ENCODE measurements at regions not wholly inside any gene's neighbourhood (a gene's known extent, or its start where the extent isn't known, plus 50 kb on each side); places are given as distances from the start of the nearest gene placed in this dataset.

DNA sequence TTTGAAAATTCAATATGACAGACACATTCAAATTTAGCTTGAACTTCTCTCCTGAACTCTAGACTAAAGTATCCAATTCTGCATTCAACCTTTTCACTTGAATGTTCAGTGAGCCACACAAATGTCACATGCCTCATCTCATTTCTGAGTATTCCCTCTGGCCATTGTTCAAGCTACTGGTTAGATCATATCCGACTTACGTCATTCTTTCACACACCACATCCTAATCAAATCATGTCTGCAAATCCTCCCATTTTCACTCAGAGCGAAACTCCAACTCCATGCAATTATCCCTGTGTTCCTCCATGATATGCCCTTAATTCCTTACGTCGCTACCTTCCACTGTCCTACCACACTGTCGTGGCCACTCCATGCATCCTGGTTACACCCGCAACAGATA is 425.1 kb downstream of the CBLN2 start:
- TF ChIP-seq, protein P1, sequence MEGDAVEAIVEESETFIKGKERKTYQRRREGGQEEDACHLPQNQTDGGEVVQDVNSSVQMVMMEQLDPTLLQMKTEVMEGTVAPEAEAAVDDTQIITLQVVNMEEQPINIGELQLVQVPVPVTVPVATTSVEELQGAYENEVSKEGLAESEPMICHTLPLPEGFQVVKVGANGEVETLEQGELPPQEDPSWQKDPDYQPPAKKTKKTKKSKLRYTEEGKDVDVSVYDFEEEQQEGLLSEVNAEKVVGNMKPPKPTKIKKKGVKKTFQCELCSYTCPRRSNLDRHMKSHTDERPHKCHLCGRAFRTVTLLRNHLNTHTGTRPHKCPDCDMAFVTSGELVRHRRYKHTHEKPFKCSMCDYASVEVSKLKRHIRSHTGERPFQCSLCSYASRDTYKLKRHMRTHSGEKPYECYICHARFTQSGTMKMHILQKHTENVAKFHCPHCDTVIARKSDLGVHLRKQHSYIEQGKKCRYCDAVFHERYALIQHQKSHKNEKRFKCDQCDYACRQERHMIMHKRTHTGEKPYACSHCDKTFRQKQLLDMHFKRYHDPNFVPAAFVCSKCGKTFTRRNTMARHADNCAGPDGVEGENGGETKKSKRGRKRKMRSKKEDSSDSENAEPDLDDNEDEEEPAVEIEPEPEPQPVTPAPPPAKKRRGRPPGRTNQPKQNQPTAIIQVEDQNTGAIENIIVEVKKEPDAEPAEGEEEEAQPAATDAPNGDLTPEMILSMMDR (IDR thresholded peaks at IDR 0.05) = no peak
- TF ChIP-seq EZH2 (IDR thresholded peaks at IDR 0.05) = no peak
